ENCODE measurements at regions not wholly inside any gene's neighbourhood (a gene's known extent, or its start where the extent isn't known, plus 50 kb on each side); places are given as distances from the start of the nearest gene placed in this dataset.

DNA sequence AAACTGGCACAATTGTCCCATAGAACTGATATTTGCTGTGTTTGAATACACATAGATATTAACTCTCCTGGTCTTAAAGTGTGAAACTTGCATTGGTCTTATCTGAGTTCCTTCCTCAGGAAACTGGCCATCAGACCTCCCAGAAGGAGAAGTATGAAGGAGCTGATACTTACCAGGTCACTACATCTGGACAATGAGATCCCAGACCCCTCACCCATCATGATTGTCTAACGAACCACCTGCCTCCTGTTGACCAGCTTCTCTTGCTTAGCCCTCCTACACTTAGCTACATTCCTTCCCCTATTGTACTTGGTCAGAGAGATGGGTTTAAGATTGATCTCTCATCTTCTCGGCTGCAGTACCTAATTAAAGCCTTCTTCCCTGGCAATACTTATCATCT lies 413.3 kb downstream of the KCTD12 start:
- TF ChIP-seq, protein P1, sequence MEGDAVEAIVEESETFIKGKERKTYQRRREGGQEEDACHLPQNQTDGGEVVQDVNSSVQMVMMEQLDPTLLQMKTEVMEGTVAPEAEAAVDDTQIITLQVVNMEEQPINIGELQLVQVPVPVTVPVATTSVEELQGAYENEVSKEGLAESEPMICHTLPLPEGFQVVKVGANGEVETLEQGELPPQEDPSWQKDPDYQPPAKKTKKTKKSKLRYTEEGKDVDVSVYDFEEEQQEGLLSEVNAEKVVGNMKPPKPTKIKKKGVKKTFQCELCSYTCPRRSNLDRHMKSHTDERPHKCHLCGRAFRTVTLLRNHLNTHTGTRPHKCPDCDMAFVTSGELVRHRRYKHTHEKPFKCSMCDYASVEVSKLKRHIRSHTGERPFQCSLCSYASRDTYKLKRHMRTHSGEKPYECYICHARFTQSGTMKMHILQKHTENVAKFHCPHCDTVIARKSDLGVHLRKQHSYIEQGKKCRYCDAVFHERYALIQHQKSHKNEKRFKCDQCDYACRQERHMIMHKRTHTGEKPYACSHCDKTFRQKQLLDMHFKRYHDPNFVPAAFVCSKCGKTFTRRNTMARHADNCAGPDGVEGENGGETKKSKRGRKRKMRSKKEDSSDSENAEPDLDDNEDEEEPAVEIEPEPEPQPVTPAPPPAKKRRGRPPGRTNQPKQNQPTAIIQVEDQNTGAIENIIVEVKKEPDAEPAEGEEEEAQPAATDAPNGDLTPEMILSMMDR (IDR thresholded peaks at IDR 0.05; ENCODE audit: low read depth, low read length, missing input control): no peak
- TF ChIP-seq EGR1 (IDR thresholded peaks at IDR 0.05; ENCODE audit: low read depth in 2 of 2) (no peak), NR2F2 (IDR thresholded peaks at IDR 0.05) (no peak), FOXA1 (IDR thresholded peaks at IDR 0.05) (no peak), FOXA2 (IDR thresholded peaks at IDR 0.05) (no peak), YY1 (IDR thresholded peaks at IDR 0.05) (no peak), RAD21 (IDR thresholded peaks at IDR 0.05) (no peak), HNF4G (IDR thresholded peaks at IDR 0.05) (no peak), TAF1 (conservative IDR thresholded peaks at IDR 0.05) (no peak), SP1 (IDR thresholded peaks at IDR 0.05) (no peak), RXRA (IDR thresholded peaks at IDR 0.05) (no peak), HNF4A (conservative IDR thresholded peaks at IDR 0.05) (no peak), GABPA (IDR thresholded peaks at IDR 0.05 in 1 of 2, conservative IDR thresholded peaks at IDR 0.05 in 1 of 2) (no peak), JUND (IDR thresholded peaks at IDR 0.05) (no peak)
- TF ChIP-seq, protein P2, sequence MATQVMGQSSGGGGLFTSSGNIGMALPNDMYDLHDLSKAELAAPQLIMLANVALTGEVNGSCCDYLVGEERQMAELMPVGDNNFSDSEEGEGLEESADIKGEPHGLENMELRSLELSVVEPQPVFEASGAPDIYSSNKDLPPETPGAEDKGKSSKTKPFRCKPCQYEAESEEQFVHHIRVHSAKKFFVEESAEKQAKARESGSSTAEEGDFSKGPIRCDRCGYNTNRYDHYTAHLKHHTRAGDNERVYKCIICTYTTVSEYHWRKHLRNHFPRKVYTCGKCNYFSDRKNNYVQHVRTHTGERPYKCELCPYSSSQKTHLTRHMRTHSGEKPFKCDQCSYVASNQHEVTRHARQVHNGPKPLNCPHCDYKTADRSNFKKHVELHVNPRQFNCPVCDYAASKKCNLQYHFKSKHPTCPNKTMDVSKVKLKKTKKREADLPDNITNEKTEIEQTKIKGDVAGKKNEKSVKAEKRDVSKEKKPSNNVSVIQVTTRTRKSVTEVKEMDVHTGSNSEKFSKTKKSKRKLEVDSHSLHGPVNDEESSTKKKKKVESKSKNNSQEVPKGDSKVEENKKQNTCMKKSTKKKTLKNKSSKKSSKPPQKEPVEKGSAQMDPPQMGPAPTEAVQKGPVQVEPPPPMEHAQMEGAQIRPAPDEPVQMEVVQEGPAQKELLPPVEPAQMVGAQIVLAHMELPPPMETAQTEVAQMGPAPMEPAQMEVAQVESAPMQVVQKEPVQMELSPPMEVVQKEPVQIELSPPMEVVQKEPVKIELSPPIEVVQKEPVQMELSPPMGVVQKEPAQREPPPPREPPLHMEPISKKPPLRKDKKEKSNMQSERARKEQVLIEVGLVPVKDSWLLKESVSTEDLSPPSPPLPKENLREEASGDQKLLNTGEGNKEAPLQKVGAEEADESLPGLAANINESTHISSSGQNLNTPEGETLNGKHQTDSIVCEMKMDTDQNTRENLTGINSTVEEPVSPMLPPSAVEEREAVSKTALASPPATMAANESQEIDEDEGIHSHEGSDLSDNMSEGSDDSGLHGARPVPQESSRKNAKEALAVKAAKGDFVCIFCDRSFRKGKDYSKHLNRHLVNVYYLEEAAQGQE (IDR thresholded peaks at IDR 0.05): no peak
- TF ChIP-seq, protein P3, sequence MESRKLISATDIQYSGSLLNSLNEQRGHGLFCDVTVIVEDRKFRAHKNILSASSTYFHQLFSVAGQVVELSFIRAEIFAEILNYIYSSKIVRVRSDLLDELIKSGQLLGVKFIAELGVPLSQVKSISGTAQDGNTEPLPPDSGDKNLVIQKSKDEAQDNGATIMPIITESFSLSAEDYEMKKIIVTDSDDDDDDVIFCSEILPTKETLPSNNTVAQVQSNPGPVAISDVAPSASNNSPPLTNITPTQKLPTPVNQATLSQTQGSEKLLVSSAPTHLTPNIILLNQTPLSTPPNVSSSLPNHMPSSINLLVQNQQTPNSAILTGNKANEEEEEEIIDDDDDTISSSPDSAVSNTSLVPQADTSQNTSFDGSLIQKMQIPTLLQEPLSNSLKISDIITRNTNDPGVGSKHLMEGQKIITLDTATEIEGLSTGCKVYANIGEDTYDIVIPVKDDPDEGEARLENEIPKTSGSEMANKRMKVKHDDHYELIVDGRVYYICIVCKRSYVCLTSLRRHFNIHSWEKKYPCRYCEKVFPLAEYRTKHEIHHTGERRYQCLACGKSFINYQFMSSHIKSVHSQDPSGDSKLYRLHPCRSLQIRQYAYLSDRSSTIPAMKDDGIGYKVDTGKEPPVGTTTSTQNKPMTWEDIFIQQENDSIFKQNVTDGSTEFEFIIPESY (IDR thresholded peaks at IDR 0.05): no peak
- TF ChIP-seq, protein P4, sequence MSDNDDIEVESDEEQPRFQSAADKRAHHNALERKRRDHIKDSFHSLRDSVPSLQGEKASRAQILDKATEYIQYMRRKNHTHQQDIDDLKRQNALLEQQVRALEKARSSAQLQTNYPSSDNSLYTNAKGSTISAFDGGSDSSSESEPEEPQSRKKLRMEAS (IDR thresholded peaks at IDR 0.05): no peak
- TF ChIP-seq, protein P5, sequence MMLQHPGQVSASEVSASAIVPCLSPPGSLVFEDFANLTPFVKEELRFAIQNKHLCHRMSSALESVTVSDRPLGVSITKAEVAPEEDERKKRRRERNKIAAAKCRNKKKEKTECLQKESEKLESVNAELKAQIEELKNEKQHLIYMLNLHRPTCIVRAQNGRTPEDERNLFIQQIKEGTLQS (IDR thresholded peaks at IDR 0.05): no peak
- no peak for DNase-seq (ENCODE audit: low spot score)
- WGBS: 69% methylated on average over 2 of the region's 2 CpGs

More for the DNA sequence above, 413.3 kb downstream of the KCTD12 start:
- no peak overlapping the region for H3K4me3 ChIP-seq (ENCODE audit: low read depth in 1 of 3, low read length in 3 of 3)
- no peaks in the 10 kb centered on the region for H3K9me3 ChIP-seq (ENCODE audit: control insufficient read depth in 4 of 4, low read length in 3 of 4)
- H3K27ac ChIP-seq (ENCODE audit: low read depth in 1 of 2, low read length in 2 of 2): no peak overlapping the region
- H3K9ac ChIP-seq (ENCODE audit: low read depth in 1 of 2, low read length in 2 of 2): no peak overlapping the region
- H3K27me3 ChIP-seq (ENCODE audit: control insufficient read depth in 4 of 4, insufficient read depth in 4 of 4, low read length in 3 of 4): no peaks in the 10 kb centered on the region
- H3K36me3 ChIP-seq (ENCODE audit: control insufficient read depth in 4 of 4, insufficient read depth in 3 of 4, low read depth in 1 of 4, low read length in 3 of 4): no peaks in the 10 kb centered on the region
- H3K4me1 ChIP-seq (ENCODE audit: control insufficient read depth in 4 of 4, insufficient read depth in 4 of 4, low read length in 3 of 4): no peaks in the 10 kb centered on the region

Data from liver (tissue), 8 donors.